NB4 (cell line): ENCODE measurements at regions not wholly inside any gene's neighbourhood (a gene's known extent, or its start where the extent isn't known, plus 50 kb on each side); places are given as distances from the start of the nearest gene placed in this dataset.
A peak's percentile ranks its signal among the peaks of the same experiment; 100 is the strongest.

Experiments
- DNase-seq: peaks from one replicate; pipeline ENCODE4 v3.0.0; 2010; ENCODE audit warnings: low read depth
- H3K4me3 ChIP-seq: one replicate; pipeline ENCODE4 v1.5.1; 2011; ENCODE audit warnings: mild to moderate bottlenecking, low read depth, low read length, moderate library complexity
- CTCF ChIP-seq: IDR thresholded peaks from one replicate; pipeline ENCODE4 v1.5.1; 2012; ENCODE audit warnings: low read depth, low read length
- MAX ChIP-seq: IDR thresholded peaks from 2 replicates; pipeline ENCODE4 v1.6.1; 2011; ENCODE audit warnings: low read depth, low read length
- MYC ChIP-seq: IDR thresholded peaks from 2 replicates; pipeline ENCODE4 v1.6.1; 2011; ENCODE audit warnings: low read depth, low read length
- POLR2A ChIP-seq: IDR thresholded peaks from 2 replicates; pipeline ENCODE4 v1.6.1; 2011; ENCODE audit warnings: mild to moderate bottlenecking; ENCODE audit not compliant: insufficient read length; ENCODE audit errors: extremely low read depth

- peak; percentile 84 for DNase-seq
- TF ChIP-seq CTCF: peak; percentile 65
- TF ChIP-seq MYC: no peak
- no peak overlapping the region for H3K4me3 ChIP-seq
These were observed 71.7 kb upstream of the BCOR start for GRCh38 chrX:40169193-40170101.

GRCh38 chrX:40168480-40169011 is 70.8 kb upstream of the BCOR start:
- DNase-seq: no peak
- no peak for TF ChIP-seq MAX
- TF ChIP-seq CTCF: no peak
- TF ChIP-seq POLR2A: no peak
- no peak for TF ChIP-seq MYC
- no peak overlapping the region for H3K4me3 ChIP-seq

GRCh38 chrX:40167850-40168479 is 70.2 kb upstream of the BCOR start:
- DNase-seq: no peak
- TF ChIP-seq MYC (no peak), POLR2A (no peak), CTCF (no peak), MAX (no peak)
- H3K4me3 ChIP-seq: no peak overlapping the region

GRCh38 chrX:40167233-40167849 is 69.6 kb upstream of the BCOR start:
- no peak for TF ChIP-seq POLR2A
- TF ChIP-seq CTCF: no peak
- TF ChIP-seq MYC: no peak
- TF ChIP-seq MAX: no peak
- H3K4me3 ChIP-seq: no peak overlapping the region
- no peak for DNase-seq

- TF ChIP-seq MAX (no peak), CTCF (no peak), MYC (no peak), POLR2A (no peak)
- DNase-seq: peak; percentile 65
These were observed 68.8 kb upstream of the BCOR start for GRCh38 chrX:40166582-40166981.

More at GRCh38 chrX:40166582-40166981, 68.8 kb upstream of the BCOR start:
- H3K4me3 ChIP-seq: no peak overlapping the region
